GM12873 (cell line): ENCODE measurements at regions not wholly inside any gene's neighbourhood (a gene's known extent, or its start where the extent isn't known, plus 50 kb on each side); places are given as distances from the start of the nearest gene placed in this dataset.

Experiments
- TF ChIP-seq, protein P1 (sequence below): IDR thresholded peaks from 2 replicates; pipeline ENCODE4 v1.5.1; 2012; ENCODE audit warnings: low read depth, mild to moderate bottlenecking, moderate library complexity, low read length, control low read depth; ENCODE audit not compliant: insufficient read depth; ENCODE audit errors: missing control alignments

DNA sequence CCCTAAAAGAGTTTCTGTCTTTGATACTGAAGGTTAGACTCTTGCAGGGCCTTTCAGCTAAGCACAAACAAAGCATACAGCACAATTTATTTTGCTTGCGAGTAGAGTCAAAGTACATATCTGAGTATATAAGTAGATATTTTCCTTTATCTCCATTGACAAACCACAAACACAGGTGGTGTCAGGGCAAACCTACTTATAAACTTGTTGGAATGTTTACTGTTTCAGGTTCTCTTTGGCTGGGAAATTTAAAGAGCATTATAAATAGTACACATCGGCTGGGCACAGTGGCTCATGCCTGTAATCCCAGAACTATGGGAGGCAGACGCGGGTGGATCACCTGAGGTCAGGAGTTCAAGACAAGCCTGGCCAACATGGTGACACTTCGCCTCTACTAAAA lies 442.6 kb upstream of the PSMD7 start:
- TF ChIP-seq, protein P1, sequence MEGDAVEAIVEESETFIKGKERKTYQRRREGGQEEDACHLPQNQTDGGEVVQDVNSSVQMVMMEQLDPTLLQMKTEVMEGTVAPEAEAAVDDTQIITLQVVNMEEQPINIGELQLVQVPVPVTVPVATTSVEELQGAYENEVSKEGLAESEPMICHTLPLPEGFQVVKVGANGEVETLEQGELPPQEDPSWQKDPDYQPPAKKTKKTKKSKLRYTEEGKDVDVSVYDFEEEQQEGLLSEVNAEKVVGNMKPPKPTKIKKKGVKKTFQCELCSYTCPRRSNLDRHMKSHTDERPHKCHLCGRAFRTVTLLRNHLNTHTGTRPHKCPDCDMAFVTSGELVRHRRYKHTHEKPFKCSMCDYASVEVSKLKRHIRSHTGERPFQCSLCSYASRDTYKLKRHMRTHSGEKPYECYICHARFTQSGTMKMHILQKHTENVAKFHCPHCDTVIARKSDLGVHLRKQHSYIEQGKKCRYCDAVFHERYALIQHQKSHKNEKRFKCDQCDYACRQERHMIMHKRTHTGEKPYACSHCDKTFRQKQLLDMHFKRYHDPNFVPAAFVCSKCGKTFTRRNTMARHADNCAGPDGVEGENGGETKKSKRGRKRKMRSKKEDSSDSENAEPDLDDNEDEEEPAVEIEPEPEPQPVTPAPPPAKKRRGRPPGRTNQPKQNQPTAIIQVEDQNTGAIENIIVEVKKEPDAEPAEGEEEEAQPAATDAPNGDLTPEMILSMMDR: no peak

GRCh38 chr16:73852561-73852960 lies 444.1 kb upstream of the PSMD7 start:
- TF ChIP-seq, protein P1: no peak

GRCh38 chr16:73848993-73849392 lies 447.6 kb upstream of the PSMD7 start:
- TF ChIP-seq, protein P1: no peak

GRCh38 chr16:73847090-73847489 lies 449.5 kb upstream of the PSMD7 start:
- TF ChIP-seq, protein P1: no peak

DNA sequence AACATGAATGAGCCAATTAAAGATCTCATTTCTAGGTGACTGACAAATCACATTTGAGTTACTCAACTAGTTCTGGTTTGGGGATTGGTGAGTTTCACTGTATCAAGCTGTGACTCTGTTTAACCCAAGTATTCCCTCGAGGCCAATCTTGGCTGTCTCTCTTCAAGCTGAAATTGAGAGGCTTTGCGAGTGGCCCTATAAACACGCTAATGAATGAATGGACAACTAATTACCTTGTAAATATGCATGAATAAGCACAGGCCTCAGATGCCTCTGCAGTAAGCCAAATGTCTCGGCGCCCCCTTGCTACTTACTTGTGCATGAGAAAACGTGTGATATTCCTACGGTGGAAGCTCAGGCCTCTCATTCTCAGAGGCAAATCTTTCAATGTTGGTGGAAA lies 450.3 kb upstream of the PSMD7 start:
- TF ChIP-seq, protein P1: no peak

GRCh38 chr16:73846007-73846330 lies 450.6 kb upstream of the PSMD7 start:
- TF ChIP-seq, protein P1: no peak

GRCh38 chr16:73845238-73846006 lies 451.2 kb upstream of the PSMD7 start:
- TF ChIP-seq, protein P1: no peak

GRCh38 chr16:73840728-73841127 lies 455.9 kb upstream of the PSMD7 start:
- TF ChIP-seq, protein P1: no peak
